ENCODE measurements at regions not wholly inside any gene's neighbourhood (a gene's known extent, or its start where the extent isn't known, plus 50 kb on each side); places are given as distances from the start of the nearest gene placed in this dataset.
A peak's percentile ranks its signal among the peaks of the same experiment; 100 is the strongest.

- DNase-seq (ENCODE audit: low read depth, low spot score), result no peak
- Mint-ChIP-seq H3K27ac (ENCODE audit: unreplicated experiment) (peak overlapping the region; percentile 83), H3K36me3 (ENCODE audit: low read depth) (peaks cover 3% of the 10 kb centered on the region), H3K4me3 (no peak overlapping the region), H3K4me1 (peaks cover 19% of the 10 kb centered on the region), H3K27me3 (ENCODE audit: low read depth) (no peaks in the 10 kb centered on the region), H3K9me3 (peaks cover 4% of the 10 kb centered on the region)
- TF ChIP-seq CTCF (conservative IDR thresholded peaks at IDR 0.05), result no peak
These were observed 117.5 kb upstream of the MEIS1 start for GRCh38 chr2:66317268-66317890.

GRCh38 chr2:66306483-66306882, 128.4 kb upstream of the MEIS1 start:
- H3K4me3 Mint-ChIP-seq, result no peak overlapping the region
- peaks cover 5% of the 10 kb centered on the region for H3K36me3 Mint-ChIP-seq (ENCODE audit: low read depth)
- no peak for DNase-seq (ENCODE audit: low read depth, low spot score)
- H3K27ac Mint-ChIP-seq (ENCODE audit: unreplicated experiment), result no peak overlapping the region
- H3K4me1 Mint-ChIP-seq, result peaks cover 24% of the 10 kb centered on the region
- TF ChIP-seq CTCF (conservative IDR thresholded peaks at IDR 0.05), result no peak
- H3K9me3 Mint-ChIP-seq, result no peaks in the 10 kb centered on the region
- no peaks in the 10 kb centered on the region for H3K27me3 Mint-ChIP-seq (ENCODE audit: low read depth)

DNA sequence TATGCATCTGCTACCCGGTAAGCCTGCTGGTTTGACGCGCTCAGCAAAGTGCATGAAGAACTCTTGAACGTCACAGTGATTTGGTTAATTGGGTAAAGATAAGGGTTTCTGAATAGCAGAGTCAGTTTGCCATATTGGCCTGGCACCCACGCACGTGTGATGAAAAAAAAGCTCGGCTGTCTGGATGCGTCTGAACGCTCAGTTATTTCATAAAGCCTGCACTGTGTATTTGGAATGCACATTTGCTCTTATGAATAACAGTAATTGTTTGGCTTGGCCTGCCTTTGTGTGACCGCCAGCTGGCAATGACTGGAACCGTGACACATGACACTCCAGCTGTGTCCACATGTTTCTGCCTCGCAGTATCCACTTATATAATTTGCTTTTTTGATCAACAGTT, 129.2 kb upstream of the MEIS1 start:
- TF ChIP-seq CTCF (conservative IDR thresholded peaks at IDR 0.05), result no peak
- Mint-ChIP-seq H3K4me1 (peaks cover 24% of the 10 kb centered on the region), H3K4me3 (peak overlapping the region; percentile 34), H3K27ac (ENCODE audit: unreplicated experiment) (peak overlapping the region; percentile 76), H3K36me3 (ENCODE audit: low read depth) (peaks cover 5% of the 10 kb centered on the region), H3K27me3 (ENCODE audit: low read depth) (no peaks in the 10 kb centered on the region), H3K9me3 (no peaks in the 10 kb centered on the region)
- DNase-seq (ENCODE audit: low read depth, low spot score), result peak; percentile 22

GRCh38 chr2:66303471-66303870, 131.5 kb upstream of the MEIS1 start:
- H3K4me1 Mint-ChIP-seq, result peaks cover 24% of the 10 kb centered on the region
- no peak for TF ChIP-seq CTCF (conservative IDR thresholded peaks at IDR 0.05)
- H3K27me3 Mint-ChIP-seq (ENCODE audit: low read depth), result no peaks in the 10 kb centered on the region
- no peak overlapping the region for H3K4me3 Mint-ChIP-seq
- H3K36me3 Mint-ChIP-seq (ENCODE audit: low read depth), result no peaks in the 10 kb centered on the region
- H3K9me3 Mint-ChIP-seq, result no peaks in the 10 kb centered on the region
- no peak for DNase-seq (ENCODE audit: low read depth, low spot score)
- H3K27ac Mint-ChIP-seq (ENCODE audit: unreplicated experiment), result no peak overlapping the region

- no peaks in the 10 kb centered on the region for H3K27me3 Mint-ChIP-seq (ENCODE audit: low read depth)
- peak overlapping the region; percentile 79 for H3K27ac Mint-ChIP-seq (ENCODE audit: unreplicated experiment)
- H3K9me3 Mint-ChIP-seq, result no peaks in the 10 kb centered on the region
- no peak for TF ChIP-seq CTCF (conservative IDR thresholded peaks at IDR 0.05)
- H3K4me3 Mint-ChIP-seq, result no peak overlapping the region
- no peak for DNase-seq (ENCODE audit: low read depth, low spot score)
- peaks cover 19% of the 10 kb centered on the region for H3K4me1 Mint-ChIP-seq
- H3K36me3 Mint-ChIP-seq (ENCODE audit: low read depth), result no peaks in the 10 kb centered on the region
These were observed 133.2 kb upstream of the MEIS1 start for GRCh38 chr2:66301767-66302140.

All from neural crest cell (in vitro differentiated cells).